Stimulated activated CD8-positive, alpha-beta memory T cell treated with anti-CD3 and anti-CD28 coated beads, Interleukin-15, amount 100 ng/mL, for 1 hour (primary cell): ENCODE measurements at regions not wholly inside any gene's neighbourhood (a gene's known extent, or its start where the extent isn't known, plus 50 kb on each side); places are given as distances from the start of the nearest gene placed in this dataset.
"Not testable (repeated sequence)": the region's sequence is repeated elsewhere in the genome, so short reads cannot be mapped to it uniquely, and the experiment has no call there.

Experiments used
- DNase-seq: peaks from one replicate; pipeline ENCODE4 v3.0.0-alpha.2; 2020; ENCODE audit warnings: low read depth

DNA sequence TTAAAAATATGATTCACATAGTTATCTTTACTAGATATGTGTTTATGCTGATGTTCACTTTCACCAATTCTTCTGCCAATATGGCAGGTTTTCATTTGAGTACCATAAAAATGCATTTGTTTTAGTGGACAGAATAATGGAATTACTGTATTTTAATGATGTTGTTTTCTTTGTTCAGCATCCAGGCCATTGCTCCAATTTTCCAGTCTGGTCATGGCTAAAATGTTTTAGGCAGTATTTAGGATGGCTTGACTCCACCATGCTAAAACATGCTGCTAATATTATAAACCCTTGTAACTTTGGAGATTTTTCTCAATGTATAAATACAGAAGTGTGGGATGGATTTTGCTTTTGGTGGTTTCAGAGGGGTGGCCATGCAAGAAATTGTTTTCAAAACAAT, 273.0 kb upstream of the RPS23 start:
- DNase-seq = no peak

DNA sequence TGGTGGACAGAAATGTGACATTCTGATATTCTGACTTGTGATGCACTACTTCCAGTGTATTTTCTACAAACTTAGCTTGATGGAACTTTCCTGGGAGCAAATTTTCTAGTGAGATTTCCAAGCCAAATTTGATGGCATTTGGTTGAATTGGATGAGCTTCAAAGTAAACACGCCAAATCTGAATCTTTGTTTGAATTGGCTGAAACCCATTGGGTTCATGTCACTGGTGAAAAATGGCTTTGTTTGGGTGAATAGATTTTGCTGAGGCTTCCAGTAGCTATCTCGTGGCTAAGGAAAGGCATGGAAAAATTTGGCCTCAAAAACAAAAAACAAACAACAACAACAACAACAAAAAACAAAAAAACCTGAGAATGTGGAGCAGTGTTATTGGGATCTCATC, 271.1 kb upstream of the RPS23 start:
- DNase-seq = no peak

DNA sequence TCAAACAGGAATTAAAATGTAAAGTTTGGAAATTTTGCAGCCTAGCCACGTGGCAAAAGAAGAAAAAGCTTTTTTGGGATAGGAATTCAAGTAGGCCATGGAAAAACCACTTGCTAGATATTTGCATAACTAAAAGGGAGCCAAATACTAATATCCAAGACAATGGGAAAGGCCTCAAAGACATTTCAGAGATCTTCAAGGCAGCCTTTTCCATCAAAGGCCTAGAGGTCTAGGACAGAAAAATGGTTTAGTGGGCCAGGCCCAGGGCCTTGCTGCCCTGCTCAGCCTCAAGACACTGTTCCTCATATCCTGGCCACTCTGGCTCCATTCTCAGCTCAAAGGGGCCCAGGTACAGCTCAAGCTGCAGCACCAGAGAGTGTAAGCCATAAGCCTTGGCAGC, 265.9 kb upstream of the RPS23 start:
- no peak for DNase-seq

DNA sequence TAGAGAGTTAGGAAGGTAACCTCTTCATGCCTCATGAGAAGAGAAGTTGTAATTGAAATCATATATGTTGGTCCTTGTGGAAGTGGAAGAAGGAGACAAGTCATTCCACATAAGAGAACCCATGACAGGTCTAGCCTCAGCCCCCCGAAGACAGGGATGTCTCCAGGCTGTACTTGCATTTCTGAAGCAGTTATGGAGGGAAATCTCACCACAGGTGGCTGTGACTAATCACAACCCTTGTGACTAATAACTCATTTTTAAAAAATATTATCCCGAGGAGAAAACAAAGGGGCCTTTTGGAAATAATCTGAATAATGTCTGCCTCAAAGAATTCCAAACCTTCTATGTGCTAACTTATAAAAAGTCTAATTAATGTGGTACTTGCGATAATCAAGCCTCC, 262.1 kb upstream of the RPS23 start:
- DNase-seq = no peak

DNA sequence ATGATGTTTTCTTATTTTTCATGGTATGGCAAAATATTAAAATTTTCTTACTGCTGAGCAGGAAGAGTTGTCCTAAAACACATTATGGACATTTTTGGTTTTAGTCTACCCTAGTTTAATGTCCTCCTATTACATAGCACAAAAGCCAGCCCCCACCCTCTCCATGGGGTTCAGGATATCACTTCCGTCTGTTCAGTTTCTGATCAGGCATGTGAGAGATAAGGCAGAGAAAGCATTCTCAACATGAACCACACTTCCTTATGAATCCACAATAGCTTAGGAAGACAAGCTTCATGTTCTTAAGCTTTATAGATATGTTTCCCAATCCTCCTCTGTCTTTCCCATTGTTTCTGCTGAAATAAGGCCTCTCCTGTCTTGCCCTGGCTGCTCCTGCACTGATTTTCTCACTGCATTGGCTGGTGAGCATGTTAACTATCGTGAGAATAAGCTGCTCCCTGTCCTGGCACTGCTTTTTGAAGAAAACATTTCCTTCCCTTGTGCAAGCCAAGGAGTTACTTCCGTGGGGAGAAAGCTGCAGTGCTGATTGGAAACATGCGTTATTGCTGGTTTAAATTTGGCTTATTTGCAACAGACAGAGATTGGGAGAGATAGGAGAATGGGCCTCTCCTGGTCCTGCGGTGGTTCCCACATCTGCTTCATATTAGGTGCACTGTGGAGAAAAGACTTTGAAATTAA, 260.3 kb upstream of the RPS23 start:
- no peak for DNase-seq

DNA sequence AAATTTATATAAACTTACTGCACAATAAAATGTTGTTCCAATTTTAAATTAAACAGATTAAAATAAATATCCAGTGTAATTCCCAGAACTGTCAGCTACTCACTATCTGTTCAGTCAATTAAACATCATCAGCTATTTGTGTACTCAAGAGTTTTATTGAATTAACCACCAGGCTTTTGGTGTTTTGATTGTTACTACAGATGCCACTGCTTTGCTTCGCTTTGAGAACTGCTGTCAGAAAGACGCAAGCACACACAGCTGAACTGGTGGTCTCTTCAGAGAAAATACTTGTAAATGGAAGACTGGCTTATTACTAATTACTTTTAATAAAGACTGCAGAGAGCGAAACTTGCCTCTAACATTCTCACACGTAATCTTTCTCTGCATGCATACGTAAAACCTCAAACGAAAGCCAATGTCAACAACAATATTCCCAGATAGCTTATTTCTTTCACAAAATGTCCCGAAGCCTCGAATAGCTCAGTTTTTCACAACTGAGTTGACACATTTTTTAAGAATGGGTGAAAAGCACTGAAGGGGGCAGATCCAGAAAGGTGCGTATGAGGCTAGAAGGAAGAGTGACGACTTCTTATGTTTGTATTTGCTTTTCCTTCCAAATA, 259.6 kb upstream of the RPS23 start:
- no peak for DNase-seq

DNA sequence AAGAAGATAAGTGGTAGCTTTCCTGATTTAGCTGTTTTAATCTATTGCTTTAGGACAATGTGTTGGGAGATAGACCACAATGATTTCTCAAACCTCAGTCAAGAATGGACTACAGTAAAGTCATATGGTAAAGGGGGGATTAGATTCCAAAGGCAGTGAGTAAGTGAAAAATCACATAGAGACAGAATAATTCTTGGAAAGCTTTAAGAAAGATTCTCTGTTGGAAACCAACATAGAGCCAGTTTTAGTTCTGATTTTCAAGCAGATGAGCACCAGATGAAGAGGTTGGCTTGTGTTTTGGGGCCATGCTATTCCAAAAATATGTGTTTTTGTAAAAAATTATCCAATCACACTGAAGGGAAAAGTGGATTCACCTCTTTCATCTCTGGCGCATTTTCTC, 256.8 kb upstream of the RPS23 start:
- no peak for DNase-seq

DNA sequence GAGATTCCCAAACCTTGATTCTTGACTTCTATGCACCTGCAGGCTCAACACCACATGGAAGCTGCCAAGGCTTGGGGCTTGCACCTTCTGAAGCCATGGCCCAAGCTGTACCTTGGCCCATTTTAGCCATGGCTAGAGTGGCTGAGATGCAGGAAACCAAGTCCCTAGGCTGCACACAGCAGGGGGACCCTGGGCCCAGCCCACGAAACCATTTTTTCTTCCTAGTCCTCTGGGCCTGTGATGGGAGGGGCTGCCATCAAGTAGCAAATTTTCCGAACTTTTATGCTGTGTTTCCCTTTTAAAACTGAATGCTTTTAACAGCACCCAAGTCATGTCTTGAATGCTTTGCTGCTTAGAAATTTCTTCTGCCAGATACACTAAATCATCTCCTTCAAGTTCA, 253.9 kb upstream of the RPS23 start:
- DNase-seq = not testable (repeated sequence)

DNA sequence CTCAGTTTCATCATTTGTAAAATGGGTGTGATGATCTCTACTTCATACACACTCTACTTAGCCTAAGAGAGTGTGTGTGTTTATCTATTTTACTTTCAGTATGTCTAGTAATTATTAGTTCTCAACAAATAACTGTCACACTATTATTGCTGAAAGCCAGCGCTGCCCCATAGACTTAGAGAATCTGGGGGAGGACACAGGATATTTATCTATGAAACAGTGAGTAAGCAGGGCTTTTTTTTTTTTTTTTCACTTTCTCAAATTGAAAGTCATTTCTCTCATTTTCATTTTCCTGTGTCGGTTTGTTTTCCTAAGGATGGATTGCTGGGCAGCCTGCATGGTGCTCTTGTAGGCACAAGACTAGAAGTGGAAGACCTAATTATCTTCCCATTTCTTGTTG, 248.4 kb upstream of the RPS23 start:
- DNase-seq = no peak

DNA sequence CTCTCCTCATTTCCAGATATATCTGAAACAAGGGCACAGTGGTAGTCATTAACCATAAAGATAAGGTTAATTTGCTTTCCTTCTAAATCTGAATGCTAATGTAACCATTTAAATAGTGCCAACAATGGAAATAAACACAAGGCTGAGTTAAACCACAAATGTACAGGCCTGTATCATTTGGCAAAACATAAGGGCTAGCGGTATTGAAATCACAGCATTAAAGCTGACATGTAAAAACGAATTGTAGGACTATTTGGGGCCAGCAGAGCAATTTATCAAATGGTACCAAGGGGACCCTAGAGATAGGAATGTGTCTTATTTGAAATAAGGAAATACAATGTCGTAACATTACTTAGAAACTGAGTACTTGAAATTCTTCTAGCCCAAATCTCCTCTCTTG, 247.5 kb upstream of the RPS23 start:
- DNase-seq = no peak

DNA sequence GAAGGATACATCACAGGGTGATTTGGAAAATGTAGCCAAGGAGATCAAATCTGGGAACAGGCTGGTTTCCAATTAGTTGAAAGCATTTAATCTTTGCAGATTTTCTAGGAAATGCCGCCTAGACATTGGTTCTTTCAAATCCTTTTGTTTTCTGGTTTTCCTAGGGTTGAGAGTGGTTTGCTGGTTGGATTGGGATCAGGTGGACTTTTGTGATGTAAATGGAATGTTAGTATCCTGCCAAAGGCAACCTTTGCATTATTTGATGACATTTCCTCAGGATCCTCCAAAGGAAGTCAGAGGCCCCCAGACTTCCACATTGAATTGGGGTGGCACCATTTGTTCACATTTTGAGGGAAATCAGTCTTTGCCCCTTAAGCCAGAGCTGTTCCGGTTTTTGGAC, 245.5 kb upstream of the RPS23 start:
- no peak for DNase-seq

DNA sequence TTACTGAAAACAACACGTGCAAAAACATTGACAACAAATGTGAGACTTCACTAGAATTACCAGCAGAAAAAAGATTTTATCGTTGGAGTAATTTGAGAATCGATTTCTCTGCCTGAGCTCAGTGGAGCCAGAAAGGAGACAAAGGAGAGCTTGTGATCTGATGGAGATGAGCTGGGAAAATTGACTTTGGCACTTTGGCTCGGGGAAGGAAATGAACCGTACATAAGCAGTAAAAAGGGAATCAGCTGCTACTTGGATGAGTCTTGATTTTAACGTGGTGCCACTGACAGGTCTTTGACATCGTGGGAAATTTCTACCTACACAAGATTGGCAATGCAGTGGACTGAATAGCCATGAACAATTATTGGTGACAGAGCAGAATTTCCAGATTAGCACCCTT, 244.7 kb upstream of the RPS23 start:
- DNase-seq = no peak

DNA sequence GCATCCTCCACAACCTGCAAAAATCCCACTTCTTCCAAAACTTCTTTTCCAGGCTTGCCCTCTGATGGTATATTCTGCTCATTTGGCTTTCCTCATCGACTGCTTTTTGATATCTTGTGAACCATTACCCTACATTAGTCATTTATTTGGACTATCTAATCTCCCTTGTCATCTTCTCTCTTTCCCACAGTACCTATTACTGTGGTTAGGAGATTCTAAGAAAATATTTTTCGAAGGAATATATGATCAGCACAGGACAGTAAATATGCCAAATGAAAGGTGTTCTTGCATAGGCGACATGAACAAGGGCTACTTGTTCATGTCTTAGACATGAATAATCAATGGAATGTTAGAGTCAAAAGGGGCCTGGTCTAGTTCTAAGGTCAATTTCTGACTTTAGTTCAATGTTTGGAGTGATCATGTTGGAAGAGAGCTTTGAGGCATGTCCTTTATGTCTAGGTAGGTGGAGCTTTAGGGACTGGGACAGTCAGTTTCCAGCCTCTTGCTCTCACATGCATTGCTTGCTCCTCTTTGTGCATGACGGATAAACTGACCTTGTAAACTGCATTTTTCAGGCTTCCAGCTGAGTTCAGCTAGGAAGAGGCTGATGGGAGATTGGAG, 243.4 kb upstream of the RPS23 start:
- DNase-seq = no peak

DNA sequence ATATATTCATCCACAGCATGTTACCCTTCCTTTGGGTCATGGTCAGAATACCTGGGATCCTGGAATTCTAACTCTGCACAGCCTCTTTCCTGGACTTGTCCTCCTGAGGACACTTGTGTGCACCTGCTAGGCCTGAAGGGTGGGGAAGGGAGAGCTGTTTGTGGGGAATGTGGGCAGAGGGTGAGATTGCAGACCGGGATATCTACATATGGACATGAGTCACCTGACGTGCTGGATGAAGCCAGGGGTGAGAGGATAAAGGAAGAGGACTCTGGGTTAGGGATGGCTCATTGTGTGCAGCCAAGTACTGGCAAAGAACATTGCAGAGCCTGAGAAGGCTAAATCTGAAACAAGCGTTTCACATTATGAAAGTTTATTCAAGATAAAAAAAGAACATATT, 241.4 kb upstream of the RPS23 start:
- no peak for DNase-seq

DNA sequence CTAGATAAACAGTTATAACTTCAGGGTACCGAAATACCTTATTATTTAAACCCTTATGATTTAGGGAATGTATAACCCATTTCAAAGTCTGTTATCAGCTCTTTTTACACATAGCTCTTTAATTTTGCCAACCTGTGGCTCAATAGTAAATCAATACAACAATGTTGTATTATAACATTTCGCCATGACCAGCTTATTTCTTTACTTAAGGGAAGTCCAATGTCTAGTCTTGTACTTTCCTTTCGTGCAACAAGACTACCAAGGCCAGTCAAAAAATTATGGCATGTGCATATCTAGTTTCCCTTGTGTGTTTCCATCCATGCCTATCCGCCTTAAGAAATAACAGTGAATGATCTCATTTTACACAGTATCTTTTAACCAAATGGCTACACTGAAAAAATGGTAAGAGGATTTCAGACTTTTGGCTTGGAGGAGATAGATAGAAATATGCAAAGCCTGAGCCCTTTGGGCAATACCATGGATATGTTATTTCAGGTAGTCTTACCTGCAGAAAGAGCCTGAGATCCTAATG, 239.5 kb upstream of the RPS23 start:
- DNase-seq = no peak

DNA sequence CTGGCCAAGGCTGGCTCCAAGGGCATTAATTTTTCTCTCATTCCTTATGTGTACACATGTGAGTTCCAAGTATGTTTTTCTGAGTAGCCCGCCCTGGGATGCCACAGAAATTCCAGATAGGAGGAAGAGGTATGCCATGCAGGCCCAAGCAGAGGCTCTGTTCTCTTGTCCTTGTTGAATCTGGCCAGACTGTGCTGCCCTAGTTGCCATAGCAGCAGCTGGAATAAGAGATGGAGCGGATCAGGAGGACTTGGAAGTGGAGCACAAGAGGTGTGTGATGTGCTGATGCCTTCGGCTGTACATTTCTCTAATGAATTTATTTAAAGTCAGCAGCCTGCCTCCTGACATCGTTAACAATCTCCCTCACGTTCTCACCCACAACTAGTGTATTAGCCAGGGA, 235.6 kb upstream of the RPS23 start:
- DNase-seq = no peak

DNA sequence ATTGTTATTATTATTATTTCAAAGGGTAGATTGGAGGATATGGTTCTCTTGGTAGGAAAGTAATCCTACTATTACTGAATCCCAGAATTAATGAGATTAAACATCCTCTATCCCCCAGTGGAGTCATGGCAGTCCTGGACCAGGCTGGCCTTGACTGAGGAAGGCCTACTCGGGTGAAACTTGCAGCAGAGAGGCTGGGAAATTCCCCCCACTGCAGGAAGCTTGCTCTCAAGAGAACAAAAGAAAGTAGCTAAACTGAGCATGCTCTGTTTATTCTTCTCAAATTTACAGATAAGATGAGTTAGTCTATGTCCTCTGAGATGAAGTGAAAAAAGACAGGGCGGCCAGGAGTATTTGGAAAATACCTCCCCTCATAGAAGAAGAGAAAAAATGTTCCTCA, 233.9 kb upstream of the RPS23 start:
- DNase-seq = no peak

DNA sequence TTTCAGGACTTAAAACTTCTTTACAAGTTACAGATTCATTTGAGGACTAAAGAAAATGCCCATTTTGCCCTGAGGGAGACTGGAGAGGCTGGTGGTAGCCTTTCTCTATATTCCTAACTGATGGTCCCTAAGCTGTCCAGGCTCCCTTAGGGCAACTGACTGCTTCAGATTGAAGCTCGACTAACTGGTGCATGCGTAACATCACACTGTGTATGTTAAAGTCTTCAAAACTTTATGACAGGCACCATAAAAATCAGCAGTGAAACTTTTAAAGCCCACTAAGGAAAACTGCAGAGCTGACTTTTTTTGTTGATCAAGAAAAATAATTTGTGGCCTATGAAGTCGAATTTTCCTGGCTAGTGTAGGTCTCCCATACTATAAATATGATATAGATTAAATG, 233.0 kb upstream of the RPS23 start:
- DNase-seq = no peak

DNA sequence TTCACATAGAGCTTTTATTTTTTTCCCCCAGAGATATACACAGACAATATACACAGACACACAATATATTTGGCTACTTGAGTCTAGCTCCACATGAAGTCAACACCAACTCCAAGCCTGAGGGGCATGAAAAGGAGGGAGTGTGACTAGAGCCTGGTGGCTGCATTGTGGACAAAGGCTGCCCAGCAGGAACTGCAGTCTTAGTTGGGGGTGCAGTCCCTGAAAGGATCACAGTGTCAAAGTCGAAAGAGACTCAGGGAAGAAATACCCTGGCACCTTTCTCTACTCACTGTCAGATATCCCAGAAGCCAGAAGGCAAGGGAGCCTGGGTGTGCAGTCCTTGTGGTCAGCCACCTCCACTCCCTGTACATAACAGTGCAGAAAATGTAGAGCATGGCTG, 231.6 kb upstream of the RPS23 start:
- no peak for DNase-seq

DNA sequence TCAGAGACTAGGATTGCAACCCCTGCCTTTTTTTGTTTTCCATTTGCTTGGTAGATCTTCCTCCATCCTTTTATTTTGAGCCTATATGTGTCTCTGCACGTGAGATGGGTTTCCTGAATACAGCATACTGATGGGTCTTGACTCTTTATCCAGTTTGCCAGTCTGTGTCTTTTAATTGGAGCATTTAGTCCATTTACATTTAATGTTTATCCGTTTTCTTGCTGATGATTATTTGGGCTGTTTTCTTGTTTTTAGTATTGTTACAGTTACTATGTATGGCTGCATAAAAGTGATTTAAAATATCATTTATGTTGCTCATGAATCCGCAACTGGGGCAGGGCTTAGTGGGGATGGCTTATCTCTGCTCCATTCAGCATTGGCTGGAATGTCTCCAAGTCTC, 228.2 kb upstream of the RPS23 start:
- not testable (repeated sequence) for DNase-seq

DNA sequence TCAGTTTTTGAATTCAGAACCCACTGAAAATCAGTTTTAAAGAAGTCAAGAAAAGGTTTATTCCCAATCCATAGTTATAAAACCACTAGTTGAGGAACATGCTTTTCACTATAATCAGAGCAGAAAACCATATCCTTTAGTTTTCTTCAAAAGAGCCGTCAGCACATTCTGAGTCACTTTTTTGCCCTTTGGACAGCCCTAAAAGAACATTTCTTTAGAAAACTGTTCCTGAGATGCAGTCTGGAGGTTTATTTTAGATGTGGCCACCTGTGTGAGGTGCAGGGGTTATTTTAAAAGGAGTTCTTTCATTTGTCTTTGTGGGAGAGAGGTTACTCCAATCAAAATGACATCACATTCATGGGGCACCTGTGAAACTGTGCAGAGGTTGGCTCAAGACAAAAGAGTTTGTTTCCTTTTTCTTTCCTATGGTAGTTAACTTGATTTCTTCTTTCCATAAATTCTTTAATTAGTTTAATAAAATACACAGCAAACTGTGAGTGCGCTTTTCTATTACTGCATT, 221.6 kb upstream of the RPS23 start:
- DNase-seq = no peak

DNA sequence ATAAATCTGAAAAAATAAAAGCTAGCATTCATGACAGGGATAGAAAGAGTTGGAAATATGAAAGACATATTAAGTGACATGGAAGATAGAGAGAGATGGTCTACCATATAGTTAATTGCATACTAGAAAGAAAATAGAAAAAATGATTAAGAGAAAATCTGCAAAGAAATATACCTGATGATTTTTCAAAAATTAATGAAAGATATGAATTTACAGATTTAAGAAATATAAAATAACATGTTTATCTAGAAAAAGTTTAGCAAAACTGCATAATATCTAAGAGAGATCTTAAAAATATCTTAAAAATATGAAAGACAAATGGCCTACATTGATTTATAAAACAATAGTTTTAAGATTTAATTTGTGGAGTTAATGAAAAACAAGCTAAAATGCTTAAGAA, 219.1 kb upstream of the RPS23 start:
- DNase-seq = no peak

DNA sequence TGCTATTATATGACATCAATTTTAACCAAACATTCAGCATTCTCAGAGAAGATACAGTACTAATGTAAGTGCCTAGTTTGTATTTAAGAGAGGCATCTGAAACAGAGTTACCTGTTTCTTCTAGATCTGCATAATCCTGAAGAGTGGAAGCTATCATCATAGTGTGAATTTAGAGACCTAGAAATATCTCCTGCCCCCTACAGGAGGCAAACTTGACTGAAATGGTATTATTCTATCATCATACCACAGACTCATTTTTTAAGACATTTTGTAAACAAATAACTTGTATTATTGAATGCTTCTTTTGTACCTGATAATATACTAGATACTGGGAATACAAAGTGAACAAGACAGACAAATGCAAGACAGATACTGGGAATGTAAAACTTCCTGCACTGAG, 216.8 kb upstream of the RPS23 start:
- DNase-seq = no peak
